ENCODE measurements at regions not wholly inside any gene's neighbourhood (a gene's known extent, or its start where the extent isn't known, plus 50 kb on each side); places are given as distances from the start of the nearest gene placed in this dataset.

- 1 to 2% methylated on average over 3 of the region's 3 CpGs for WGBS, 2 experiments (ENCODE audit: low coverage in 1 of 2, low lambda C conversion rate in 2 of 2, missing lambda C conversion rate in 2 of 2)
- in situ Hi-C loops (cut with MboI) = no loop called here
- TF ChIP-seq EZH2phosphoT487 (IDR thresholded peaks at IDR 0.05; ENCODE audit: insufficient read depth, low read depth) (no peak), EZH2 (IDR thresholded peaks at IDR 0.05; ENCODE audit: insufficient read depth, poor library complexity, severe bottlenecking) (no peak)
Observed at GRCh38 chr15:98369081-98369716, 279.1 kb upstream of the IGF1R start.

GRCh38 chr15:98375513-98376340 is 272.6 kb upstream of the IGF1R start:
- no peak overlapping the region for H2AFZ ChIP-seq
- no peak overlapping the region for H3K4me3 ChIP-seq
- H3K27me3 ChIP-seq (replicated peaks; ENCODE audit: insufficient read depth) = no peaks in the 10 kb centered on the region
- 37 to 41% methylated on average over 7 of the region's 7 CpGs for WGBS, 2 experiments (ENCODE audit: low coverage in 1 of 2, low lambda C conversion rate in 2 of 2, missing lambda C conversion rate in 2 of 2)
- DNase-seq = no peak
- in situ Hi-C loops (cut with MboI) = no loop called here
- H3K9me2 ChIP-seq (ENCODE audit: insufficient read depth) = no peaks in the 10 kb centered on the region
- no peak overlapping the region for H3K4me2 ChIP-seq (ENCODE audit: unreplicated experiment)
- no peak overlapping the region for H3K27ac ChIP-seq
- no peaks in the 10 kb centered on the region for H3K4me1 ChIP-seq (ENCODE audit: insufficient read depth)
- no peaks in the 10 kb centered on the region for H3K36me3 ChIP-seq (ENCODE audit: low read depth)
- no peaks in the 10 kb centered on the region for H3F3A ChIP-seq (ENCODE audit: insufficient read depth)
- no peak overlapping the region for H3K9ac ChIP-seq
- no peak for TF ChIP-seq EZH2 (IDR thresholded peaks at IDR 0.05; ENCODE audit: insufficient read depth, poor library complexity, severe bottlenecking)
- TF ChIP-seq EZH2phosphoT487 (IDR thresholded peaks at IDR 0.05; ENCODE audit: insufficient read depth, low read depth) = no peak
- no peaks in the 10 kb centered on the region for H3K9me3 ChIP-seq (ENCODE audit: low read depth)
- H3K79me2 ChIP-seq (ENCODE audit: insufficient read depth) = no peaks in the 10 kb centered on the region
- no peaks in the 10 kb centered on the region for H4K20me1 ChIP-seq (ENCODE audit: insufficient read depth)

More at GRCh38 chr15:98369081-98369716, 279.1 kb upstream of the IGF1R start:
- no peak overlapping the region for H3K27ac ChIP-seq
- no peaks in the 10 kb centered on the region for H3K9me2 ChIP-seq (ENCODE audit: insufficient read depth)
- no peak overlapping the region for H3K4me2 ChIP-seq (ENCODE audit: unreplicated experiment)
- H3F3A ChIP-seq (ENCODE audit: insufficient read depth) = no peaks in the 10 kb centered on the region
- H3K4me3 ChIP-seq = no peak overlapping the region
- H3K4me1 ChIP-seq (ENCODE audit: insufficient read depth) = no peaks in the 10 kb centered on the region
- H3K79me2 ChIP-seq (ENCODE audit: insufficient read depth) = no peaks in the 10 kb centered on the region
- no peaks in the 10 kb centered on the region for H3K27me3 ChIP-seq (replicated peaks; ENCODE audit: insufficient read depth)
- no peaks in the 10 kb centered on the region for H3K36me3 ChIP-seq (ENCODE audit: low read depth)
- H2AFZ ChIP-seq = no peak overlapping the region
- H3K9me3 ChIP-seq (ENCODE audit: low read depth) = no peaks in the 10 kb centered on the region
- H4K20me1 ChIP-seq (ENCODE audit: insufficient read depth) = no peaks in the 10 kb centered on the region
- no peak overlapping the region for H3K9ac ChIP-seq
- no peak for DNase-seq

- Histone ChIP-seq H3K27me3 (replicated peaks; ENCODE audit: insufficient read depth) (no peaks in the 10 kb centered on the region), H3F3A (ENCODE audit: insufficient read depth) (no peaks in the 10 kb centered on the region), H3K9ac (no peak overlapping the region), H3K9me3 (ENCODE audit: low read depth) (no peaks in the 10 kb centered on the region), H3K4me3 (no peak overlapping the region), H3K36me3 (ENCODE audit: low read depth) (no peaks in the 10 kb centered on the region), H3K4me2 (ENCODE audit: unreplicated experiment) (no peak overlapping the region), H3K27ac (no peak overlapping the region), H3K4me1 (ENCODE audit: insufficient read depth) (no peaks in the 10 kb centered on the region), H4K20me1 (ENCODE audit: insufficient read depth) (no peaks in the 10 kb centered on the region), H3K79me2 (ENCODE audit: insufficient read depth) (no peaks in the 10 kb centered on the region), H3K9me2 (ENCODE audit: insufficient read depth) (no peaks in the 10 kb centered on the region), H2AFZ (no peak overlapping the region)
- WGBS, 2 experiments (ENCODE audit: low coverage in 1 of 2, low lambda C conversion rate in 2 of 2, missing lambda C conversion rate in 2 of 2) = 22 to 28% methylated on average over 3 of the region's 3 CpGs
- no peak for TF ChIP-seq EZH2phosphoT487 (IDR thresholded peaks at IDR 0.05; ENCODE audit: insufficient read depth, low read depth)
- TF ChIP-seq EZH2 (IDR thresholded peaks at IDR 0.05; ENCODE audit: insufficient read depth, poor library complexity, severe bottlenecking) = no peak
- in situ Hi-C loops (cut with MboI) = no loop called here
- no peak for DNase-seq
Observed at GRCh38 chr15:98380721-98381120, 267.6 kb upstream of the IGF1R start.

- in situ Hi-C loops (cut with MboI) = no loop called here
- no peak overlapping the region for H2AFZ ChIP-seq
Observed at GRCh38 chr15:98381446-98381845, 266.9 kb upstream of the IGF1R start.

More at GRCh38 chr15:98381446-98381845, 266.9 kb upstream of the IGF1R start:
- Histone ChIP-seq H3K36me3 (ENCODE audit: low read depth) (no peaks in the 10 kb centered on the region), H3K27me3 (replicated peaks; ENCODE audit: insufficient read depth) (no peaks in the 10 kb centered on the region), H3K79me2 (ENCODE audit: insufficient read depth) (no peaks in the 10 kb centered on the region), H3K9me3 (ENCODE audit: low read depth) (no peaks in the 10 kb centered on the region), H3K4me2 (ENCODE audit: unreplicated experiment) (no peak overlapping the region), H4K20me1 (ENCODE audit: insufficient read depth) (no peaks in the 10 kb centered on the region), H3K4me1 (ENCODE audit: insufficient read depth) (no peaks in the 10 kb centered on the region), H3K4me3 (no peak overlapping the region), H3K27ac (no peak overlapping the region), H3K9me2 (ENCODE audit: insufficient read depth) (no peaks in the 10 kb centered on the region), H3F3A (ENCODE audit: insufficient read depth) (no peaks in the 10 kb centered on the region), H3K9ac (no peak overlapping the region)
- DNase-seq = no peak
- 10 to 25% methylated on average over 2 of the region's 2 CpGs for WGBS, 2 experiments (ENCODE audit: low coverage in 1 of 2, low lambda C conversion rate in 2 of 2, missing lambda C conversion rate in 2 of 2)
- TF ChIP-seq EZH2phosphoT487 (IDR thresholded peaks at IDR 0.05; ENCODE audit: insufficient read depth, low read depth) (no peak), EZH2 (IDR thresholded peaks at IDR 0.05; ENCODE audit: insufficient read depth, poor library complexity, severe bottlenecking) (no peak)
